ENCODE measurements at regions not wholly inside any gene's neighbourhood (a gene's known extent, or its start where the extent isn't known, plus 50 kb on each side); places are given as distances from the start of the nearest gene placed in this dataset.
"Not testable (repeated sequence)": the region's sequence is repeated elsewhere in the genome, so short reads cannot be mapped to it uniquely, and the experiment has no call there.

- ChIA-PET POLR2A (no interaction called here), CTCF (no interaction called here)
- no peak for DNase-seq (ENCODE audit: extremely low spot score)
- TF ChIP-seq ELF4 (IDR thresholded peaks at IDR 0.05) (no peak), FOXA1 (IDR thresholded peaks at IDR 0.05) (no peak), HDGF (IDR thresholded peaks at IDR 0.05; ENCODE audit: borderline replicate concordance) (no peak), ZNF384 (IDR thresholded peaks at IDR 0.05) (no peak), L3MBTL2 (conservative IDR thresholded peaks at IDR 0.05) (no peak), SP1 (IDR thresholded peaks at IDR 0.05) (no peak), NFRKB (IDR thresholded peaks at IDR 0.05) (no peak), LEF1 (IDR thresholded peaks at IDR 0.05; ENCODE audit: borderline replicate concordance) (no peak), TARDBP (IDR thresholded peaks at IDR 0.05) (no peak)
Measured at GRCh38 chr21:34221331-34222030, 142.3 kb upstream of the KCNE2 start.

- CTCF ChIA-PET = no interaction called here
- no peak for DNase-seq (ENCODE audit: extremely low spot score)
- POLR2A ChIA-PET = no interaction called here
- TF ChIP-seq FOXA1 (IDR thresholded peaks at IDR 0.05) (no peak), SUZ12 (IDR thresholded peaks at IDR 0.05) (no peak), ELF4 (IDR thresholded peaks at IDR 0.05) (no peak), BHLHE40 (IDR thresholded peaks at IDR 0.05; ENCODE audit: borderline replicate concordance) (no peak), LEF1 (IDR thresholded peaks at IDR 0.05; ENCODE audit: borderline replicate concordance) (no peak), NFRKB (IDR thresholded peaks at IDR 0.05) (no peak), FOXM1 (IDR thresholded peaks at IDR 0.05; ENCODE audit: borderline replicate concordance) (no peak), SP1 (IDR thresholded peaks at IDR 0.05) (no peak), FOXK2 (IDR thresholded peaks at IDR 0.05) (no peak), HDGF (IDR thresholded peaks at IDR 0.05; ENCODE audit: borderline replicate concordance) (no peak)
Measured at GRCh38 chr21:34222031-34222335, 141.8 kb upstream of the KCNE2 start.

- ChIA-PET CTCF (no interaction called here), POLR2A (no interaction called here)
- TF ChIP-seq L3MBTL2 (conservative IDR thresholded peaks at IDR 0.05) (no peak), ZNF384 (IDR thresholded peaks at IDR 0.05) (no peak), SUZ12 (IDR thresholded peaks at IDR 0.05) (no peak), FOXM1 (IDR thresholded peaks at IDR 0.05; ENCODE audit: borderline replicate concordance) (no peak), FOXK2 (IDR thresholded peaks at IDR 0.05) (no peak), PKNOX1 (IDR thresholded peaks at IDR 0.05) (no peak), BHLHE40 (IDR thresholded peaks at IDR 0.05; ENCODE audit: borderline replicate concordance) (no peak), ELF4 (IDR thresholded peaks at IDR 0.05) (no peak), CTBP1 (IDR thresholded peaks at IDR 0.05; ENCODE audit: borderline replicate concordance) (no peak)
- no peak for DNase-seq (ENCODE audit: extremely low spot score)
Measured at GRCh38 chr21:34223376-34223775, 140.4 kb upstream of the KCNE2 start.

- no peak for DNase-seq (ENCODE audit: extremely low spot score)
- TF ChIP-seq ZNF384 (IDR thresholded peaks at IDR 0.05) = no peak
- no peak for TF ChIP-seq FOXM1 (IDR thresholded peaks at IDR 0.05; ENCODE audit: borderline replicate concordance)
- no peak for TF ChIP-seq PKNOX1 (IDR thresholded peaks at IDR 0.05)
- no peak for TF ChIP-seq CTBP1 (IDR thresholded peaks at IDR 0.05; ENCODE audit: borderline replicate concordance)
- TF ChIP-seq HDGF (IDR thresholded peaks at IDR 0.05; ENCODE audit: borderline replicate concordance) = no peak
- TF ChIP-seq L3MBTL2 (conservative IDR thresholded peaks at IDR 0.05) = no peak
- no peak for TF ChIP-seq BHLHE40 (IDR thresholded peaks at IDR 0.05; ENCODE audit: borderline replicate concordance)
- no peak for TF ChIP-seq FOXK2 (IDR thresholded peaks at IDR 0.05)
- TF ChIP-seq ELF4 (IDR thresholded peaks at IDR 0.05) = no peak
- no peak for TF ChIP-seq FOXA1 (IDR thresholded peaks at IDR 0.05)
- no peak for TF ChIP-seq LEF1 (IDR thresholded peaks at IDR 0.05; ENCODE audit: borderline replicate concordance)
- ChIA-PET POLR2A (no interaction called here), CTCF (interaction anchor here (0.6 kb wide), 1 partner anchor 20 kb away, joined by 3 read pairs; no protein-coding TSS in a partner anchor)
Measured at GRCh38 chr21:34227386-34227852, 136.4 kb upstream of the KCNE2 start.

GRCh38 chr21:34228792-34229191 lies 135.0 kb upstream of the KCNE2 start:
- DNase-seq (ENCODE audit: extremely low spot score) = no peak
- ChIA-PET POLR2A (no interaction called here), CTCF (no interaction called here)
- TF ChIP-seq FOXM1 (IDR thresholded peaks at IDR 0.05; ENCODE audit: borderline replicate concordance) (no peak), LEF1 (IDR thresholded peaks at IDR 0.05; ENCODE audit: borderline replicate concordance) (no peak), L3MBTL2 (conservative IDR thresholded peaks at IDR 0.05) (no peak), TARDBP (IDR thresholded peaks at IDR 0.05) (no peak), ZNF384 (IDR thresholded peaks at IDR 0.05) (no peak), FOXK2 (IDR thresholded peaks at IDR 0.05) (no peak), BHLHE40 (IDR thresholded peaks at IDR 0.05; ENCODE audit: borderline replicate concordance) (no peak), ARNT (IDR thresholded peaks at IDR 0.05) (no peak), ELF4 (IDR thresholded peaks at IDR 0.05) (no peak), SP1 (IDR thresholded peaks at IDR 0.05) (no peak), NFRKB (IDR thresholded peaks at IDR 0.05) (no peak), FOXA1 (IDR thresholded peaks at IDR 0.05) (no peak), HDGF (IDR thresholded peaks at IDR 0.05; ENCODE audit: borderline replicate concordance) (no peak), PKNOX1 (IDR thresholded peaks at IDR 0.05) (no peak), CTBP1 (IDR thresholded peaks at IDR 0.05; ENCODE audit: borderline replicate concordance) (no peak)

GRCh38 chr21:34229353-34229752 lies 134.5 kb upstream of the KCNE2 start:
- TF ChIP-seq LEF1 (IDR thresholded peaks at IDR 0.05; ENCODE audit: borderline replicate concordance) (no peak), HDGF (IDR thresholded peaks at IDR 0.05; ENCODE audit: borderline replicate concordance) (no peak), FOXK2 (IDR thresholded peaks at IDR 0.05) (no peak), ARNT (IDR thresholded peaks at IDR 0.05) (no peak), NFRKB (IDR thresholded peaks at IDR 0.05) (no peak)
- no peak for DNase-seq (ENCODE audit: extremely low spot score)
- POLR2A ChIA-PET = no interaction called here
- CTCF ChIA-PET = no interaction called here

- POLR2A ChIA-PET = not testable (repeated sequence)
Measured at GRCh38 chr21:34233741-34234140, 130.1 kb upstream of the KCNE2 start.

More at GRCh38 chr21:34233741-34234140, 130.1 kb upstream of the KCNE2 start:
- DNase-seq (ENCODE audit: extremely low spot score); CTCF ChIA-PET: not testable (repeated sequence)
